PC-9 (cell line): ENCODE measurements at regions not wholly inside any gene's neighbourhood (a gene's known extent, or its start where the extent isn't known, plus 50 kb on each side); places are given as distances from the start of the nearest gene placed in this dataset.

Experiments used
- CTCF ChIP-seq: fragments of 200-600 bp; sonication (generic); conservative IDR thresholded peaks from 2 replicates; pipeline ENCODE4 v1.6.1; 2017; ENCODE audit warnings: mixed run types, antibody characterized with exemption, mild to moderate bottlenecking, moderate library complexity
- EZH2 ChIP-seq: fragments of 200-600 bp; sonication (generic); IDR thresholded peaks from 2 replicates; pipeline ENCODE4 v1.8.0; 2017; ENCODE audit warnings: antibody characterized with exemption, low read depth

GRCh38 chr1:29648798-29649188 lies 412.5 kb downstream of the PTPRU start:
- TF ChIP-seq CTCF (no peak), EZH2 (no peak)
